ENCODE measurements at regions not wholly inside any gene's neighbourhood (a gene's known extent, or its start where the extent isn't known, plus 50 kb on each side); places are given as distances from the start of the nearest gene placed in this dataset.

DNA sequence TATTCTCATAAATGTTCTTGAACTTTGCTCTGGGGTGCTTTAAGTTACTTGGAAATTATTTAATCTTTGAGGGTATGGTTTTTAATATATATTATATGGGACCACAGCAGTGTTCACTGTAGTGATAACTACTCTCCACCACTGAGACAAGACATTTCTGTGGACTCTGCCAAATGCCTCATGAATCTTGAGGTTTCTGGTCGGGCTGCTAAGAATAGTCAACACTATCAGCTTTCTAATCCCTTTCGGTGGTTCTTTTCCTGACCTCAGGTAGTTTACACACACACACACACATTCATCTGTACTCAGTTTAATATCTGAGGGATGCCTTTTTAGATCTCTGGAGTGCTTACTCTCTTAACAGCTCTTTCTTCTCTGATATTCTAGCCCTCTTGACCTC is 500.7 kb downstream of the MAFB start:
- TF ChIP-seq, protein P1, sequence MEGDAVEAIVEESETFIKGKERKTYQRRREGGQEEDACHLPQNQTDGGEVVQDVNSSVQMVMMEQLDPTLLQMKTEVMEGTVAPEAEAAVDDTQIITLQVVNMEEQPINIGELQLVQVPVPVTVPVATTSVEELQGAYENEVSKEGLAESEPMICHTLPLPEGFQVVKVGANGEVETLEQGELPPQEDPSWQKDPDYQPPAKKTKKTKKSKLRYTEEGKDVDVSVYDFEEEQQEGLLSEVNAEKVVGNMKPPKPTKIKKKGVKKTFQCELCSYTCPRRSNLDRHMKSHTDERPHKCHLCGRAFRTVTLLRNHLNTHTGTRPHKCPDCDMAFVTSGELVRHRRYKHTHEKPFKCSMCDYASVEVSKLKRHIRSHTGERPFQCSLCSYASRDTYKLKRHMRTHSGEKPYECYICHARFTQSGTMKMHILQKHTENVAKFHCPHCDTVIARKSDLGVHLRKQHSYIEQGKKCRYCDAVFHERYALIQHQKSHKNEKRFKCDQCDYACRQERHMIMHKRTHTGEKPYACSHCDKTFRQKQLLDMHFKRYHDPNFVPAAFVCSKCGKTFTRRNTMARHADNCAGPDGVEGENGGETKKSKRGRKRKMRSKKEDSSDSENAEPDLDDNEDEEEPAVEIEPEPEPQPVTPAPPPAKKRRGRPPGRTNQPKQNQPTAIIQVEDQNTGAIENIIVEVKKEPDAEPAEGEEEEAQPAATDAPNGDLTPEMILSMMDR (IDR thresholded peaks at IDR 0.05), result no peak
- TF ChIP-seq POLR2A (IDR thresholded peaks at IDR 0.05) (no peak), EP300 (IDR thresholded peaks at IDR 0.05) (no peak)

Measured in ovary (tissue), 3 donors.